GM06990 (cell line): ENCODE measurements at regions not wholly inside any gene's neighbourhood (a gene's known extent, or its start where the extent isn't known, plus 50 kb on each side); places are given as distances from the start of the nearest gene placed in this dataset.

ENCODE experiments used
- DNase-seq: peaks from one replicate; pipeline ENCODE4 v3.0.0-alpha.2; 2011; ENCODE audit not compliant: insufficient read length; ENCODE audit errors: extremely low read depth
- H3K27me3 ChIP-seq: replicated peaks from 2 replicates; pipeline ENCODE4 v1.6.0; 2011; ENCODE audit warnings: low read length; ENCODE audit not compliant: control insufficient read depth, insufficient read depth
- H3K36me3 ChIP-seq: 2 replicates; pipeline ENCODE4 v1.5.1; 2011; ENCODE audit warnings: low read length; ENCODE audit not compliant: control insufficient read depth, insufficient read depth
- H3K4me3 ChIP-seq: replicated peaks from 2 replicates; pipeline ENCODE4 v1.5.1; 2011; ENCODE audit warnings: low read depth, mild to moderate bottlenecking, control low read depth, low read length
- CTCF ChIP-seq: IDR thresholded peaks from 2 replicates; pipeline ENCODE4 v1.5.1; 2011; ENCODE audit warnings: low read length, control low read depth, mild to moderate bottlenecking, inconsistent platforms; ENCODE audit not compliant: insufficient read depth, poor library complexity, severe bottlenecking

DNA sequence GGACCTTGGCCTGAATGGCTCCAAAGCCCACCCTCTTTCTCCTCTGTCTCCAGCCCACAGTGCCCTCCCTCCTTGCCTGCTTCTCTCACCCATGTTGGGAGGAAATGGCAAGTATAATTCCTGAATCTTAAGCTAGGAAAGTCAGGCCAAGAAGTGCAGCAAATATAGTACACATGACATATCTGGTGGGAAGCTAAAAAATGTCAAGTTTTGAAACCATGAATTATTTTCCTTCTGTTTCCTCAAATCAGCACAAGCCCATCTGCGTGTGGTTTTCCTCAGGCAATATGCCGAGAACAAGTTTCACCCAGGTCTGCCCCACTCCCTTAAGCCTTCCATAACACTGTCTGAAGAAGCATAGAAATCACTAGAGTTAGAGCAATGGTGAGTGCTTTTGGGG lies 502.8 kb upstream of the CDH11 start:
- TF ChIP-seq CTCF, result no peak
- H3K27me3 ChIP-seq, result no peaks in the 10 kb centered on the region

DNA sequence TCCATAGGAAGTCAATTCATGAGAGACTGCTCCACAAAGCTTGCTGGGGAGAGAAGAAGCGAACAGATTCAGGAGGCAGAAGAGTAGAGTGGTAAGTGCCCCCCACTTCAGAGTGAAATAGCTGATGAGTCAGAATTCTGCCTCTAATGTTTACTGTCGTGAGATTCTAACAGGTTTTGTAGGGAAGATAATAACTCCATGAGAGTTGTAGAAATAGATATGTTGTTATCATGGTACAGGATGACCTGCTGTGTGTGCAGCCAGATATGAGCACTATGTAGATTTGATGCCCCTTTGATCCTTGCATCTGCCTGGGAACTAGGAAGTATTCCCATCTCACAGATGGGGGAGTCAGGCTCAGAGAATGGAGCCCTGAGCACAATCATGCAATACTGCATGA lies 502.4 kb upstream of the CDH11 start:
- DNase-seq, result no peak
- no peak for TF ChIP-seq CTCF
- no peaks in the 10 kb centered on the region for H3K27me3 ChIP-seq
- H3K36me3 ChIP-seq, result no peaks in the 10 kb centered on the region
- H3K4me3 ChIP-seq, result no peak overlapping the region

More for the DNA sequence above, 502.8 kb upstream of the CDH11 start:
- H3K4me3 ChIP-seq, result no peak overlapping the region
- DNase-seq, result no peak
- no peaks in the 10 kb centered on the region for H3K36me3 ChIP-seq

GRCh38 chr16:65622871-65623270 lies 501.0 kb upstream of the CDH11 start:
- TF ChIP-seq CTCF, result no peak
- H3K4me3 ChIP-seq, result no peak overlapping the region
- no peak for DNase-seq
- no peaks in the 10 kb centered on the region for H3K36me3 ChIP-seq
- H3K27me3 ChIP-seq, result no peaks in the 10 kb centered on the region

- no peak for TF ChIP-seq CTCF
Observed at GRCh38 chr16:65622151-65622550, 500.3 kb upstream of the CDH11 start.

DNA sequence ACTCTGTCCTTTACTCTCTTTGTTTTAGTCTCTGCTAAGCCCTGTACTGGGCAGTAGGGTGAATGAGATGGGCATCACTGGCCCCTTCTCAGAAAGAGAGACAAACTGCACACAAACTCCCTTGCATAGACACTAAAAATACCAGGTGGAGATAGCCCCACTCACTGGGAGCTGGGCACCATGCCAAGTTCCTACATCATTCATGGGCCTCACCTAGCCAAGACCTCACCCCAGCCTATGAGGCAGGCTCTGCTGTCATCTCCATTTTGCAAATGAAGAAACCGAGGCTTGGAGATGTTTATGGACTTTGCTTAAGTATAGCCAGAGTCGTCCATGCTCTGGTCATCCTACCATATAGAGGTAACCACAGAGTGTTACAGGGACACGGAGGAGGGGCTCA lies 499.8 kb upstream of the CDH11 start:
- H3K4me3 ChIP-seq, result no peak overlapping the region
- no peaks in the 10 kb centered on the region for H3K27me3 ChIP-seq
- DNase-seq, result no peak
- no peak for TF ChIP-seq CTCF
- no peaks in the 10 kb centered on the region for H3K36me3 ChIP-seq

More at GRCh38 chr16:65622151-65622550, 500.3 kb upstream of the CDH11 start:
- no peaks in the 10 kb centered on the region for H3K27me3 ChIP-seq
- no peaks in the 10 kb centered on the region for H3K36me3 ChIP-seq
- H3K4me3 ChIP-seq, result no peak overlapping the region
- no peak for DNase-seq

GRCh38 chr16:65619606-65620005 lies 497.7 kb upstream of the CDH11 start:
- Histone ChIP-seq H3K27me3 (no peaks in the 10 kb centered on the region), H3K4me3 (no peak overlapping the region), H3K36me3 (no peaks in the 10 kb centered on the region)
- DNase-seq, result no peak
- no peak for TF ChIP-seq CTCF
